ENCODE measurements at regions not wholly inside any gene's neighbourhood (a gene's known extent, or its start where the extent isn't known, plus 50 kb on each side); places are given as distances from the start of the nearest gene placed in this dataset.

- DNase-seq (ENCODE audit: low spot score), result no peak
These were observed 263.9 kb upstream of the CITED2 start for GRCh38 chr6:139638179-139638941.

GRCh38 chr6:139637766-139638165 is 263.3 kb upstream of the CITED2 start:
- DNase-seq (ENCODE audit: low spot score), result no peak

- DNase-seq (ENCODE audit: low spot score), result no peak
These were observed 261.9 kb upstream of the CITED2 start for GRCh38 chr6:139636391-139636790.

GRCh38 chr6:139635401-139636130 is 261.1 kb upstream of the CITED2 start:
- no peak for DNase-seq (ENCODE audit: low spot score)

- peak; percentile 58 for DNase-seq (ENCODE audit: low spot score)
These were observed 258.4 kb upstream of the CITED2 start for GRCh38 chr6:139632840-139633239.

- DNase-seq (ENCODE audit: low spot score), result no peak
These were observed 253.8 kb upstream of the CITED2 start for GRCh38 chr6:139628270-139628669.

GRCh38 chr6:139627091-139627490 is 252.6 kb upstream of the CITED2 start:
- no peak for DNase-seq (ENCODE audit: low spot score)

GRCh38 chr6:139625998-139626975 is 251.8 kb upstream of the CITED2 start:
- DNase-seq (ENCODE audit: low spot score), result no peak

GRCh38 chr6:139625081-139625939 is 250.9 kb upstream of the CITED2 start:
- no peak for DNase-seq (ENCODE audit: low spot score)

- DNase-seq (ENCODE audit: low spot score), result no peak
These were observed 248.9 kb upstream of the CITED2 start for GRCh38 chr6:139623372-139623771.

GRCh38 chr6:139613496-139613895 is 239.0 kb upstream of the CITED2 start:
- DNase-seq (ENCODE audit: low spot score), result no peak

- DNase-seq (ENCODE audit: low spot score), result no peak
These were observed 237.7 kb upstream of the CITED2 start for GRCh38 chr6:139612135-139612465.

GRCh38 chr6:139611327-139612134 is 237.1 kb upstream of the CITED2 start:
- DNase-seq (ENCODE audit: low spot score), result no peak

GRCh38 chr6:139608466-139609261 is 234.2 kb upstream of the CITED2 start:
- no peak for DNase-seq (ENCODE audit: low spot score)

GRCh38 chr6:139605350-139605749 is 230.9 kb upstream of the CITED2 start:
- DNase-seq (ENCODE audit: low spot score), result no peak

GRCh38 chr6:139603581-139603980 is 229.1 kb upstream of the CITED2 start:
- DNase-seq (ENCODE audit: low spot score), result no peak

- DNase-seq (ENCODE audit: low spot score), result no peak
These were observed 228.1 kb upstream of the CITED2 start for GRCh38 chr6:139602577-139602976.

GRCh38 chr6:139600919-139601475 is 226.5 kb upstream of the CITED2 start:
- peak; percentile 25 for DNase-seq (ENCODE audit: low spot score)

GRCh38 chr6:139600343-139600742 is 225.9 kb upstream of the CITED2 start:
- DNase-seq (ENCODE audit: low spot score), result no peak

Measured in hematopoietic multipotent progenitor cell treated with erythropoietin and hydrocortisone succinate and interleukin-3 and kit ligand, for 17 days (in vitro differentiated cells).